Stimulated activated CD4-positive, alpha-beta T cell treated with anti-CD3 and anti-CD28 coated beads, Interleukin-2, amount 100 ng/mL, for 24 hours (primary cell): ENCODE measurements at regions not wholly inside any gene's neighbourhood (a gene's known extent, or its start where the extent isn't known, plus 50 kb on each side); places are given as distances from the start of the nearest gene placed in this dataset.

ENCODE experiments used
- DNase-seq, 2 donors: peaks; one replicate each; pipeline ENCODE4 v3.0.0-alpha.2; 2020

- no peak for DNase-seq
These were observed 129.6 kb upstream of the CST7 start for GRCh38 chr20:24819331-24819965.

GRCh38 chr20:24820345-24820744 is 128.7 kb upstream of the CST7 start:
- no peak for DNase-seq

- no peak for DNase-seq
These were observed 127.7 kb upstream of the CST7 start for GRCh38 chr20:24821391-24821790.

GRCh38 chr20:24823176-24823784 is 125.8 kb upstream of the CST7 start:
- no peak for DNase-seq

GRCh38 chr20:24823989-24824693 is 124.9 kb upstream of the CST7 start:
- DNase-seq, result no peak

GRCh38 chr20:24825591-24825990 is 123.5 kb upstream of the CST7 start:
- no peak for DNase-seq

GRCh38 chr20:24827603-24828295 is 121.3 kb upstream of the CST7 start:
- DNase-seq, result no peak

GRCh38 chr20:24828992-24829648 is 119.9 kb upstream of the CST7 start:
- DNase-seq, result no peak

- no peak for DNase-seq
These were observed 119.3 kb upstream of the CST7 start for GRCh38 chr20:24829649-24830370.

GRCh38 chr20:24830649-24831048 is 118.4 kb upstream of the CST7 start:
- DNase-seq, result no peak

GRCh38 chr20:24831232-24831631 is 117.8 kb upstream of the CST7 start:
- DNase-seq, result no peak

- no peak for DNase-seq
These were observed 116.6 kb upstream of the CST7 start for GRCh38 chr20:24832518-24832917.

GRCh38 chr20:24833592-24833991 is 115.5 kb upstream of the CST7 start:
- no peak for DNase-seq

GRCh38 chr20:24834310-24834709 is 114.8 kb upstream of the CST7 start:
- no peak for DNase-seq

- DNase-seq, result no peak
These were observed 113.9 kb upstream of the CST7 start for GRCh38 chr20:24835195-24835594.

GRCh38 chr20:24836041-24836533 is 113.0 kb upstream of the CST7 start:
- DNase-seq, result no peak

GRCh38 chr20:24836661-24837299 is 112.3 kb upstream of the CST7 start:
- DNase-seq, result no peak

- DNase-seq, result no peak
These were observed 111.2 kb upstream of the CST7 start for GRCh38 chr20:24837781-24838450.

GRCh38 chr20:24838546-24839535 is 110.2 kb upstream of the CST7 start:
- DNase-seq, result no peak
